CD4-positive, alpha-beta T cell treated with Interleukin-15 for 1 hour (primary cell): ENCODE measurements at regions not wholly inside any gene's neighbourhood (a gene's known extent, or its start where the extent isn't known, plus 50 kb on each side); places are given as distances from the start of the nearest gene placed in this dataset.
"Not testable (repeated sequence)": the region's sequence is repeated elsewhere in the genome, so short reads cannot be mapped to it uniquely, and the experiment has no call there.

Experiments
- DNase-seq: peaks from one replicate; pipeline ENCODE4 v3.0.0-alpha.2; 2020

- no peak for DNase-seq
These were observed 173.8 kb upstream of the RGS6 start for GRCh38 chr14:71758229-71758951.

- no peak for DNase-seq
These were observed 169.7 kb upstream of the RGS6 start for GRCh38 chr14:71762575-71762974.

DNA sequence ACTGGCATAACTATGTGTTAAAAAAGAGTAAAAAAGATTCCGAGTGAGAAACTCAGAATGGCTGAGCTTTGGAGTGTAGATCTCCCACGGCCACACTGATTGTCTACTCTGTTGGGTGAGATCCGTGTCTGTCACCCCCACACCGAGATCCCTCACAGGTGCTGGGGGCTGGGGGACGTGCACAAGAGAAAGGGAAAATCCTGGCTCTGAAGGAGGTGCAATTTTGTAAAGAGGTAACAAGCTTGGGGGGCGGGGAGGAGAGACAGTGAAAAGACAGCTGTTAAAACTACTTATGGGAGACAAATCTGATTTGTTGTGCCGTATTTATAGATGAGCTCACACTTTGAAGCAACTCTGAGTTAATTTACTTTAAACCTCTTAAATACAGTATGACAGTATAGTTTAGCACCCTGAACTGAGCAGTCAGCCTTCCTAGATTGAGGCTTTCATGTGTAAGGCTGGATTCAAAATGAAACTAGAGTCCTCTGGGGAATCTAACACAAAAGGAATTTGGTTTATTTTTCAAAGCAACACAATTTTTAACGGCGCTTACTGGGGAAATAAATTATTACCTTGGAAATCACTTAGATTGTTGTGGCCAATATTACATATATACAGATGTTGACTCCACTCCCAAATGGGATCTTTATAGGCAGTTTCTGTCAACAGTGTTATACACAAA is 167.4 kb upstream of the RGS6 start:
- no peak for DNase-seq

GRCh38 chr14:71765505-71765904 is 166.7 kb upstream of the RGS6 start:
- DNase-seq = no peak

GRCh38 chr14:71770431-71770830 is 161.8 kb upstream of the RGS6 start:
- DNase-seq = no peak

GRCh38 chr14:71771421-71771820 is 160.8 kb upstream of the RGS6 start:
- DNase-seq = not testable (repeated sequence)

- DNase-seq = not testable (repeated sequence)
These were observed 160.2 kb upstream of the RGS6 start for GRCh38 chr14:71771996-71772395.

DNA sequence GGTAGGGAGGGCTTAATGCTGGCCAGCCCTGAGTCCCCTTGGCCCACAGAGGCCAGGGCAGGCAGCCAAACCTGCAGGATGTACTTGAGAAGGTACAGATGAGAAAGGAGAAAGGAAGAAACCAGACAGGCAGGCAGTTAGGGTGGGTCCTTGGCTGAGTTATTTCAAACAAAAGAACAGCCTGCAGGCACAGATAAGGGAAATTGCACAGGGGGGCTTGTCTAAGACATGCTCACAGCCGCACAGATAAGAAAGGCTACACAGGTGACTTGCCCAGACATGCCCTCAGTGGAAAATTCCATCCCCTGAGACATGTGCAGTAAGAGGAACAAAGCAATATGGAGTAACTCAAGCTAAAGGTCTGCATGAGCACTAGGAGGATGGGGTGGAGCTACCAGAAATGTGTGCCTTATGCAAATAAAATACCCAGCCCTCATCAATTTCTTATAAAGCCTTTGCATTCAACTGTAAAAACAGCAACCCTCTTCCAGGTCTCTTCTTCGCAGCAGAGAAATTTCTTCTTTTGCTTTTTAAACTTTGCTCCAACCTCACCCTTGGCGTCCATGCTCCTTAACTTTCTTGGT is 158.2 kb upstream of the RGS6 start:
- DNase-seq = no peak

DNA sequence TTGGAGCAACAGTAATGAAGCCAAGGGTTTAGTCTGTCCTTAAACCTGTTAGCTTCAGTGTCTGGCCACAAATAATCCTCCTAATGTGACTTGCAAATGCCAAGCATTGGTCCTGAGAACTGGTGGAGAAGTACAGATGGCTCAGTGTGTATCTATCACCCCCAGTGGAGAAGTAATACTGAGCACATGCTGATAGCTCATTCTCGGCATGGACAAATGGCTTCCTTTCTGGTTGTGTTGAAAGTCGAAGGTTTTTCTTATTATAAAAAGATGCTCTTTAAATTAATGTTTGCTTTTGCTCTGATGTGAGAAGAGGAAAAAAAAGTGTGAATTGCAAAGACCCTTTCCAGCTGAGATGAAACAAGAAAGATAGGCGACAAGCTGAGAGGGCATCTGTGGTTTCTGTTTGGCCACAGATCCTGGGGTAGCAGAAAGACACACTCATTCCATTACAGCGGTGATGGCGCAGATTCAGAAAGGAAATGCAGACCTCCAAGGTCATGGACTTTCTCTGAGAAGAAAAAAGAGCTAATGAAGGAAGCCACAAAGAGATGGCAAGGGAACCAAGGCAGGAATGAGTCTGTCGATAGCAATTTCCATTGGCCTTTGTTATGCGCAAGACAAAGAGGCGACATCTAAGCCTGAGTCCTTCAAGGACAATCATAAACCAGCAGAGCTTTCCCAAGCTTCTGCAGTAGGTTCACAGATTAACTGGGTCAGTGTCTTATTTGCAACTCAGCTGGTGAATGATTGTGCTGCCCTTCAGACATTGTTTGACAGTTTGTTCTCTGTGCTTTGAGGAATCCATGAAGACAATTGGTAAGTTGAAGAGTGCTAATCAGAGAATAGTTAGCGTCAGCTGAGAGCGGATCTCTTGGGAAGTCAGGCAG is 155.5 kb upstream of the RGS6 start:
- DNase-seq = no peak

DNA sequence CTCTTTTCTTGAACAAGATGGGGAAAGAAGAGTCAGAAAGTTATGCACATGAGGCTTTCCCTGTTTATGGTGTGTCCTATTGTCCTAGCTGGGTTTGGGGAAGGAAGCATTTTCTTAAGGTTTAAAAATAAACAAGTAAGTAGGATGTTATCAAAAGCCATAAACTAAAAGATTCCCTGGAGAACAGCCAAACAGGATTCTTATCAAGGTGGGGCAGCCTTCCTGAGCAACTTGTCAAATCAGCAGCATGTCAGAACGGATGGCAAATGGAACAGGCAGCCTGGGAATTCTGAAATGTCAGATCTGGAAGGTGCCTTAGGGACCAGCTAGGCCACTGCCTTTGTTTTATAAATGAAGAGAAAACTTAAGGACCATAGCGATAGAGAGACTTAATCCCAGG is 152.2 kb upstream of the RGS6 start:
- DNase-seq = no peak

GRCh38 chr14:71780822-71781221 is 151.4 kb upstream of the RGS6 start:
- no peak for DNase-seq

GRCh38 chr14:71783088-71783487 is 149.1 kb upstream of the RGS6 start:
- DNase-seq = no peak

GRCh38 chr14:71783786-71784185 is 148.4 kb upstream of the RGS6 start:
- DNase-seq = no peak

- DNase-seq = no peak
These were observed 143.2 kb upstream of the RGS6 start for GRCh38 chr14:71789005-71789404.

DNA sequence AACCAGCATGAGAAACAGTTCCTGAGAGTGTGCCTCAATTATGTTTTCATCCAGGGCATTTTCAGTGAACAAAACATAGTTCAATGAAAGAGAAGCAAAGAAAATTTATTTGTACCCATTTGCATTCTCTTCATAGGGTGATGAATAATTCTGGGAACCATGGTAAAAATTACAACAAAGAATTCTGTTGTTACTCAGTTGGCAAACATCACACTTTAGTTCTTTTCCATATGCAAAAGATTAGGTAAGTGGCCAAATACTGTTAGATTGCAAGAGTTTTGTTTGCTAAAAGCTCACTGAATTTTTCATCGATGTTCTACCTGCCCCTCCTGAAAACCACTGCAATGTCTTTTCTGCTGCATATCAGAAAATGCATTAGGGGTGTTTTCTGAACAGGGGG is 132.4 kb upstream of the RGS6 start:
- DNase-seq = no peak

DNA sequence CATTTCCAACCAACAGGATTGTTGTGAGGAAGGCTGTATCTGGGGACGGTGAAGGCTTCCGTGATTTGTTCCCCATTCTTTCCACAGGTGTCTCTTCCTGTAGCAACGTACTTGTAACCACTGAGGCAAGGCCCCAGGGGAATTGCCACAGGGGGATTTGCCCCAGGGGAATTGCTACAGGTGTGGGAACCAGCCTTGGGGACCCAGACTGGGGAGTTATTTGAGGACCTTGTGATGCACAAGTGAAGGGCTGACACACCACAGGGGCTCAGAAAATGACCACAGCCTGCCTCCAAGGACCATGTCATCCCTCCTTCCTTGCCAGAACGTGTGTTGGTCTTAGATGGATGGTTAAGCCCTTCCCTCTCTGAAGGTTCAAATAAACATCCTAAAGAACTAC is 131.4 kb upstream of the RGS6 start:
- DNase-seq = no peak

DNA sequence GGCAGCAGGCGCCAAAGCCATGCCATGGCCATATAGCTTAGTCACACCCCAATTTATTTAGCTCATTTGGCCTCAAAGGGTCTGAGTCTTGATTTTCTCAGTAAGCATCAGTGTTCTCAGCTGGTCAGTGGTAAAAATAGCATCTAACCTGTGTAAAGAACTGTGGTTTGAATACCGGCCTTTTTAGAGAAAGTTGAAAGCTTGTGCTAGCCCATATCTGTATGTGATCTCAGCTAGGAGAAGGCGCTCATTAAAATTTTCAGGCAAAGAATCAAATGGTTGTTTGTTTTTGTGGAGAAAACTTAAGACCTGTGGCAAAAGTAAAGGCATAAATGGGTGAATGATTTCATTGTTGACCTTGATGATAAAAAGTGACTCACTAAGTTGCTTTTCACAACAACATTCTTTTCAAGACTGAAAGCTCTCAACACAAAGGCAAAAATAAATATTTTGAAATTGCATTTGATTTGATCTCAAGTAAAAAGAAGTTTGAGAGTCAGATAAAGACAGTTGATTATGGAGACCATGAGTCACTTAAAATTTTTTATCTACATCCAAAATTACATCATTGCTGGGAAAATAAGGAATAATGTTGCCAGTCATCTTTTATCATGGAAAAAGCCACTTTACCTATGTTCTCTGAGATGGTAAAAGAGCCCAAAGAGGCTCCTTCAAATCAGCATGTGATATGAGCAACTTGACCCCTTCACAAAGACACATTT is 128.5 kb upstream of the RGS6 start:
- no peak for DNase-seq

DNA sequence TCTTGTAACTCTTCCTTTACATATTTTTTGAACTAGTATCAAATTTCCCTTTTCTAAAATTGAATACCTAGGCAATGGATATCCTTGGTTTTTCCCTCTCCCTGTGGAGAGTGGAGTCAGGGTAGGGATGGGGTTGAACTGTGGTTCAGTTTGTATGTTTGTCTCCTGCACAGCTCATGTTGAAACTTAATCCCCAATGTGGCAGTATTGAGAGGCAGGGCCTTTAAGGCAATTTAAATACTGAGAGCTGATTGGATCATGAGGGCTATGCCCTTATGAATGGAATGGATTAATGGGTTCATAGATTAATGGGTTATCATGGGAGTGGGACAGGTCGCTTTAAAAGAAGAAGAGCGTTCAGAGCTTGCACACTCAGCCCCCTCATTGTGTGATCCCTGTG is 127.2 kb upstream of the RGS6 start:
- DNase-seq = no peak

- not testable (repeated sequence) for DNase-seq
These were observed 125.2 kb upstream of the RGS6 start for GRCh38 chr14:71807049-71807448.

DNA sequence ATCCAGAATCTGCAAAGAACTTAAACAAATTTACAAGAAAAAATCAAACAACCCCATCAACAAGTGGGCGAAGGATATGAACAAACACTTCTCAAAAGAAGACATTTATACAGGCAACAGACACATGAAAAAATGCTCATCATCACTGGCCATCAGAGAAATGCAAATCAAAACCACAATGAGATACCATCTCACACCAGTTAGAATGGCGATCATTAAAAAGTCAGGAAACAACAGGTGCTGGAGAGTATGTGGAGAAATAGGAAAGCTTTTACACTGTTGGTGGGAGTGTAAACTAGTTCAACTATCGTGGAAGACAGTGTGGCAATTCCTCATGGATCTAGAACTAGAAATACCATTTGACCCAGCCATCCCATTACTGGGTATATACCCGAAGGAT is 121.4 kb upstream of the RGS6 start:
- DNase-seq = not testable (repeated sequence)

GRCh38 chr14:71812693-71813092 is 119.5 kb upstream of the RGS6 start:
- DNase-seq = no peak

- no peak for DNase-seq
These were observed 117.1 kb upstream of the RGS6 start for GRCh38 chr14:71815110-71815509.

- no peak for DNase-seq
These were observed 107.4 kb upstream of the RGS6 start for GRCh38 chr14:71824816-71825215.
